WI38 (cell line): ENCODE measurements at regions not wholly inside any gene's neighbourhood (a gene's known extent, or its start where the extent isn't known, plus 50 kb on each side); places are given as distances from the start of the nearest gene placed in this dataset.

Experiments
- H3K4me3 ChIP-seq: 2 replicates; pipeline ENCODE4 v1.5.1; 2011; ENCODE audit warnings: low read depth, mild to moderate bottlenecking, control low read depth, low read length
- CTCF ChIP-seq: IDR thresholded peaks from 2 replicates; pipeline ENCODE4 v1.5.1; 2012; ENCODE audit warnings: low read depth, mild to moderate bottlenecking, control low read depth, low read length

- no peak for TF ChIP-seq CTCF
- H3K4me3 ChIP-seq: no peak overlapping the region
Measured at GRCh38 chr7:45390731-45391130, 183.4 kb upstream of the ADCY1 start.

- H3K4me3 ChIP-seq: no peak overlapping the region
- no peak for TF ChIP-seq CTCF
Measured at GRCh38 chr7:45391618-45392451, 182.3 kb upstream of the ADCY1 start.

DNA sequence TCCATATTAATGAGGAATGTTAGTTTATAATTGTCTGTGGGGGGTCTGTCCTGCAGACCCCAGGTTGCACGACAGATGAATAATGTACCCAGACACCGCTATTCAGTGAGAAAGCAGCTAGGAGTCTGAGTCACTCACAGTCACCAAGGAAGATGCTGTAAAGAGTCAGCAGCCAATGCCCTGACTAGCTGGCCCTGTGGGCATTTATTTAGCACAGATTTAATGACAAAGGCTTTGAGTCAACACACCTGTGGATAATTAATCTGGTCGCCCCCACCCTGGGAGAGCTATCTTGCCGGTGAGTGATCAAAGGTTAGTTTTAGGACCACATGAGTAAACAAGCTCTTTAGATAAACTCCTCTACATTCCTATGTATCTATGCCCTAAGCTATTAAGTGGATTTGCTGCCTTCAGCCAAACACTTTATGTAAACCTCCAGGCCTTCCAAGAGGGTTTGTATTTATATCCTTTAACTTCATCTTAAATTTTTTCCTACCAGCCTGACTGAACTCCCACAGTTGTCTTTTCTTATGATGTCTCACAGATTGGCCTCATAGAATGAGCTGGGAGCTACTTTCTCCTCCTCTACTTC, 180.0 kb upstream of the ADCY1 start:
- no peak for TF ChIP-seq CTCF
- H3K4me3 ChIP-seq: no peak overlapping the region

DNA sequence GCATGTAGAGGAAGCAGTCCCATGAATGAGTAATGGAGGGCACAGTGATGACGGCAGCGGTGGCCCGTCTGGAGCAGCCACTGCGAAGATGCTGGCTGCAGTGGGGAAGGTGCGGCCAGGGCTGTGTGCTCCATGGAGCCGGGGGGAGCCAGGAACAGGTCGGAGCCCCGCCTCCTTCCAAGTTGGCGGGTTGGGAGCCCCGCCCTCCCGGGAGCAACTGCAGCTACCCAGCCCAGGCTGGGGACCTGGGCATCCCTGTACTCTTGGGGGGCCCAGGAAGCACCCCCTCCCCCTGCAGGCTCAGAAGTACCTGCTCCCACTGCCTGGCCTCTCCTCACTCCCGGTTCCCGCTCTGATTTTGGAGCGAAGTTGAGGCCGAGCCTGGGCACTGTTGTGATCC, 175.1 kb upstream of the ADCY1 start:
- TF ChIP-seq CTCF: no peak
- no peak overlapping the region for H3K4me3 ChIP-seq

DNA sequence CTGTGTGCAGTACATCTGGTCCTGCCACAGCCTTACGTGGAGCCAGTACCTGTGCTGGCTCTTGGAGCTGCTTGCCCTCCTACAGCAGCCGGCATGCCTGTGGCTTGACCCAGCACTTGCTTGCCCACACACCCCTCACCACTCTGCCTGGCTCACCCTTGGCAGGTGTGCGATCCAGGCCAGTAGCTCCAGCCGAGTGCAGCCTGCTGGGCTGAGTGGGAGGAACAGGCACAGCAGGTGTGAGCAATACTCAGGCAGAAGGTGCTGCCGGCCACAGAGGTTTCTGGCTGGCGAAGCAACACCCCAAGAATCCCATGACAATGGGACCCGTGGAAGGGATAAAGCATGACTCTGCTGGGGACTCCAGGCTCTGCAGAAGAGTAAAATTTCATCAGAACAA, 173.5 kb upstream of the ADCY1 start:
- no peak overlapping the region for H3K4me3 ChIP-seq
- no peak for TF ChIP-seq CTCF

DNA sequence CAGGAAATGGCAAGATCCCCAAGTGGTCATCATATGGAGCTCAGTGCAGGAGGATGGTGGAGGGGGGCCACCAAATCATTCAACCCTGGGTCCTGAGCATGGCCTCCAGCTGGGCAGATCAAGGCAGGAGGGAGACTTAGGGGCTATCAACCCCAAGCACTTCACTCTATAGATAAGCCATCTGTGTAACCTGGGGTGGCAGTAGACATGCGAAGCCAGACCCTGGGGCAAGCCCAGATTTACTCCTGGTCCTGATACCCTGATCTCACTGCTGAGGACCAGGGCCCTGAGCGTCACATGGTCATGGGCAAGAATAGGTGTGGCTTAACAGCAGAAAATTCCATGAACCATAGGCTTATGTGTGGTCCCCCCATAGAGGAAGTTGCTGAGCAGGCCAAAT, 173.0 kb upstream of the ADCY1 start:
- TF ChIP-seq CTCF: no peak
- H3K4me3 ChIP-seq: no peak overlapping the region

GRCh38 chr7:45401851-45402250, 172.3 kb upstream of the ADCY1 start:
- H3K4me3 ChIP-seq: no peak overlapping the region
- no peak for TF ChIP-seq CTCF
